Tibial nerve (tissue), 4 donors: ENCODE measurements at regions not wholly inside any gene's neighbourhood (a gene's known extent, or its start where the extent isn't known, plus 50 kb on each side); places are given as distances from the start of the nearest gene placed in this dataset.

Source experiments
- DNase-seq, 2 donors: peaks; one replicate each; pipeline ENCODE4 v3.0.0-alpha.2; 2019; ENCODE audit warnings: low spot score in 2 of 2
- H3K27ac ChIP-seq, 4 donors: fragments of 200-600 bp; sonication (generic) in 3 of 4; one replicate each; pipeline ENCODE4 v1.5.1; 2017 to 2019; ENCODE audit warnings: mild to moderate bottlenecking in 1 of 4
- H3K27me3 ChIP-seq, 2 donors: fragments of 200-600 bp; sonication (generic) in 1 of 2; one replicate each; pipeline versions ENCODE4 v1.5.1 to v1.6.0; 2017 to 2019
- H3K36me3 ChIP-seq, 3 donors: fragments of 200-600 bp; sonication (generic); one replicate each; pipeline ENCODE4 v1.5.1; 2018 to 2019
- H3K4me1 ChIP-seq, 4 donors: fragments of 200-600 bp; sonication (generic) in 3 of 4; one replicate each; pipeline ENCODE4 v1.5.1; 2017 to 2019
- H3K4me3 ChIP-seq, 4 donors: fragments of 200-600 bp; sonication (generic) in 3 of 4; one replicate each; pipeline ENCODE4 v1.5.1; 2017 to 2019; ENCODE audit warnings: mild to moderate bottlenecking in 1 of 4, moderate library complexity in 1 of 4
- H3K9me3 ChIP-seq, 4 donors: fragments of 200-600 bp; sonication (generic) in 3 of 4; one replicate each; pipeline ENCODE4 v1.5.1; 2017 to 2019
- CTCF ChIP-seq, 5 experiments: fragments of 200-600 bp in 3 of 5; fragments of 450-650 bp in 2 of 5; sonication (generic) in 3 of 5; IDR thresholded peaks; one replicate each; pipeline ENCODE4 v1.5.1; 2016 to 2019; ENCODE audit warnings: antibody characterized with exemption in 5 of 5, mild to moderate bottlenecking in 3 of 5, moderate library complexity in 2 of 5
- EP300 ChIP-seq, 2 donors: sonication (generic); formaldehyde crosslinking; IDR thresholded peaks; one replicate each; pipeline ENCODE4 v1.6.1; 2017; ENCODE audit warnings: antibody characterized with exemption in 2 of 2, mild to moderate bottlenecking in 1 of 2
- POLR2A ChIP-seq, 2 donors: fragments of 450-650 bp; IDR thresholded peaks; one replicate each; pipeline ENCODE4 v1.6.1; 2017; ENCODE audit warnings: antibody characterized with exemption in 2 of 2, mild to moderate bottlenecking in 2 of 2, moderate library complexity in 2 of 2
- WGBS, 2 donors: methylation state at CpG; one replicate each; pipeline ENCODE4 v1.1.5; 2018; 5-methylcytosine and 5-hydroxymethylcytosine counted together

- H3K4me3 ChIP-seq: no peak overlapping the region
- H3K36me3 ChIP-seq: no peaks in the 10 kb centered on the region
- H3K4me1 ChIP-seq: no peaks in the 10 kb centered on the region
- TF ChIP-seq CTCF (IDR thresholded peaks at IDR 0.05) (no peak), POLR2A (IDR thresholded peaks at IDR 0.05) (no peak), EP300 (IDR thresholded peaks at IDR 0.05) (no peak)
- H3K27me3 ChIP-seq: no peaks in the 10 kb centered on the region
- no peaks in the 10 kb centered on the region for H3K9me3 ChIP-seq
- H3K27ac ChIP-seq: no peak overlapping the region
- no peak for DNase-seq
- 54 to 60% methylated on average over 2 of the region's 2 CpGs for WGBS, 2 donors
Observed at GRCh38 chr2:122367646-122368010, 612.2 kb downstream of the TSN start.

GRCh38 chr2:122368576-122369243, 613.3 kb downstream of the TSN start:
- no peaks in the 10 kb centered on the region for H3K36me3 ChIP-seq
- no peaks in the 10 kb centered on the region for H3K4me1 ChIP-seq
- DNase-seq: no peak
- H3K4me3 ChIP-seq: no peak overlapping the region
- 43 to 55% methylated on average over 1 of the region's 1 CpG for WGBS, 2 donors
- TF ChIP-seq EP300 (IDR thresholded peaks at IDR 0.05) (no peak), CTCF (IDR thresholded peaks at IDR 0.05) (no peak), POLR2A (IDR thresholded peaks at IDR 0.05) (no peak)
- H3K27me3 ChIP-seq: no peaks in the 10 kb centered on the region
- peaks cover 0 to 4% (median 0%) of the 10 kb centered on the region in 4 donors for H3K9me3 ChIP-seq
- no peak overlapping the region for H3K27ac ChIP-seq

- Histone ChIP-seq H3K9me3 (peaks cover 0 to 4% (median 0%) of the 10 kb centered on the region in 4 donors), H3K27me3 (no peaks in the 10 kb centered on the region), H3K4me1 (no peaks in the 10 kb centered on the region), H3K27ac (no peak overlapping the region), H3K36me3 (no peaks in the 10 kb centered on the region), H3K4me3 (no peak overlapping the region)
- 83 to 84% methylated on average over 1 of the region's 1 CpG for WGBS, 2 donors
- no peak for TF ChIP-seq EP300 (IDR thresholded peaks at IDR 0.05)
- no peak for TF ChIP-seq CTCF (IDR thresholded peaks at IDR 0.05)
- TF ChIP-seq POLR2A (IDR thresholded peaks at IDR 0.05): no peak
- no peak for DNase-seq
Observed at GRCh38 chr2:122378521-122378920, 623.1 kb downstream of the TSN start.

GRCh38 chr2:122384768-122385333, 629.4 kb downstream of the TSN start:
- Histone ChIP-seq H3K36me3 (no peaks in the 10 kb centered on the region), H3K27ac (no peak overlapping the region), H3K9me3 (peaks cover 0 to 21% (median 2%) of the 10 kb centered on the region in 4 donors), H3K27me3 (no peaks in the 10 kb centered on the region), H3K4me3 (no peak overlapping the region), H3K4me1 (no peaks in the 10 kb centered on the region)
- DNase-seq: no peak
- TF ChIP-seq POLR2A (IDR thresholded peaks at IDR 0.05) (no peak), EP300 (IDR thresholded peaks at IDR 0.05) (no peak), CTCF (IDR thresholded peaks at IDR 0.05) (no peak)
- 82 to 92% methylated on average over 4 of the region's 4 CpGs for WGBS, 2 donors

GRCh38 chr2:122388208-122388607, 632.8 kb downstream of the TSN start:
- DNase-seq: no peak
- H3K27me3 ChIP-seq: no peaks in the 10 kb centered on the region
- no peaks in the 10 kb centered on the region for H3K36me3 ChIP-seq
- TF ChIP-seq POLR2A (IDR thresholded peaks at IDR 0.05) (no peak), EP300 (IDR thresholded peaks at IDR 0.05) (no peak), CTCF (IDR thresholded peaks at IDR 0.05) (no peak)
- peaks cover 0 to 21% (median 2%) of the 10 kb centered on the region in 4 donors for H3K9me3 ChIP-seq
- no peak overlapping the region for H3K27ac ChIP-seq
- no peaks in the 10 kb centered on the region for H3K4me1 ChIP-seq
- WGBS, 2 donors: 67 to 84% methylated on average over 3 of the region's 3 CpGs
- no peak overlapping the region for H3K4me3 ChIP-seq
